Lung (tissue), 11 donors: ENCODE measurements at regions not wholly inside any gene's neighbourhood (a gene's known extent, or its start where the extent isn't known, plus 50 kb on each side); places are given as distances from the start of the nearest gene placed in this dataset.

Experiments
- ATAC-seq: fragments of 200-7000 bp; cut with Tn5 transposase; one replicate; pipeline ENCODE4 v1.9.1; 2020; ENCODE audit warnings: moderate number of reproducible peaks; ENCODE audit not compliant: insufficient read depth, low FRiP score
- DNase-seq, 3 donors: peaks; one replicate each; pipeline ENCODE4 v3.0.0-alpha.2; 2013 to 2017
- H3K27ac ChIP-seq, 2 donors: one replicate each; pipeline ENCODE4 v1.5.1; 2013; ENCODE audit warnings: mild to moderate bottlenecking in 2 of 2, moderate library complexity in 2 of 2, control low read depth in 1 of 2, inconsistent platforms in 1 of 2, low read depth in 1 of 2, low read length in 1 of 2
- H3K27me3 ChIP-seq, 3 donors: one replicate each; pipeline ENCODE4 v1.5.1; 2013; ENCODE audit warnings: low read length in 2 of 3; ENCODE audit not compliant: control insufficient read depth in 3 of 3, insufficient read depth in 3 of 3
- H3K36me3 ChIP-seq, 4 donors: one replicate each; pipeline ENCODE4 v1.5.1; 2013; ENCODE audit warnings: low read length in 4 of 4, mild to moderate bottlenecking in 1 of 4, moderate library complexity in 1 of 4; ENCODE audit not compliant: control insufficient read depth in 4 of 4, insufficient read depth in 4 of 4
- H3K4me1 ChIP-seq, 5 donors: one replicate each; pipeline ENCODE4 v1.5.1; 2013; ENCODE audit warnings: low read length in 5 of 5, mild to moderate bottlenecking in 2 of 5, moderate library complexity in 1 of 5; ENCODE audit not compliant: control insufficient read depth in 5 of 5, insufficient read depth in 5 of 5
- H3K4me3 ChIP-seq: one replicate; pipeline ENCODE4 v1.5.1; 2013; ENCODE audit warnings: mild to moderate bottlenecking, control low read depth, moderate library complexity
- H3K9ac ChIP-seq, 2 donors: one replicate each; pipeline ENCODE4 v1.5.1; 2013; ENCODE audit warnings: low read length in 2 of 2, control low read depth in 1 of 2; ENCODE audit not compliant: insufficient read depth in 1 of 2
- H3K9me3 ChIP-seq, 4 donors: one replicate each; pipeline ENCODE4 v1.5.1; 2013; ENCODE audit warnings: low read length in 3 of 4, mild to moderate bottlenecking in 1 of 4, moderate library complexity in 1 of 4; ENCODE audit not compliant: control insufficient read depth in 4 of 4, insufficient read depth in 3 of 4
- WGBS, 2 donors: extraction: QIAGEN DNeasy Blood & Tissue Kit; methylation state at CpG; one replicate each; pipeline ENCODE4 v1.1.7; 2013; 5-methylcytosine and 5-hydroxymethylcytosine counted together
- TF ChIP-seq, protein P1 (sequence below): IDR thresholded peaks from 2 replicates; pipeline ENCODE4 v1.5.1; 2012; ENCODE audit warnings: mild to moderate bottlenecking; ENCODE audit errors: control extremely low read depth, extremely low read depth
- donor health status: control.
- donor health status: control.
- donor health status: Bipolar disorder and iron deficiency.
- donor health status: healthy.
- donor health status: DM: yes; HTN: yes; CAD: no.

DNA sequence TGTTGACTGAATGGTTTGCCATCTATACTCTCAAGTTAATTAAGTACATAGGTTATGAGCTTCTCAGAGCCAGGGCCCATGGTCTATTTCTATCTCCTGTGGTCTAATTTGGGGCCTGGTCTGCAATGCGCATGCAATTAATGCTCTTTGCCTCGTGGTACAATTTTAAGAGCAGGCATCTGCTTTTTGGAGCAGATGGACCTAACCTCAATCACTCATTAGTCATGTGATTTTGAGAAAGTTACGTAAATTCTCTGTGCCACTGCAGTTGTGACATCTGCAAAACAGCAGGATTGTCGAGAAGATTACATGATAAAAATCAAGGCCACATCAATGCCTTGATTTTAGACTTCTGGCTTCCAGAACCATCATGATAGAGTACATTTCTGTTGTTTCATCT is 543.7 kb upstream of the ADAMTS9 start:
- Histone ChIP-seq H3K9ac (no peak overlapping the region), H3K36me3 (no peaks in the 10 kb centered on the region), H3K27me3 (no peaks in the 10 kb centered on the region), H3K9me3 (no peaks in the 10 kb centered on the region), H3K27ac (no peak overlapping the region), H3K4me3 (no peak overlapping the region), H3K4me1 (no peaks in the 10 kb centered on the region)
- DNase-seq (no peak), ATAC-seq (no peak)
- TF ChIP-seq, protein P1, sequence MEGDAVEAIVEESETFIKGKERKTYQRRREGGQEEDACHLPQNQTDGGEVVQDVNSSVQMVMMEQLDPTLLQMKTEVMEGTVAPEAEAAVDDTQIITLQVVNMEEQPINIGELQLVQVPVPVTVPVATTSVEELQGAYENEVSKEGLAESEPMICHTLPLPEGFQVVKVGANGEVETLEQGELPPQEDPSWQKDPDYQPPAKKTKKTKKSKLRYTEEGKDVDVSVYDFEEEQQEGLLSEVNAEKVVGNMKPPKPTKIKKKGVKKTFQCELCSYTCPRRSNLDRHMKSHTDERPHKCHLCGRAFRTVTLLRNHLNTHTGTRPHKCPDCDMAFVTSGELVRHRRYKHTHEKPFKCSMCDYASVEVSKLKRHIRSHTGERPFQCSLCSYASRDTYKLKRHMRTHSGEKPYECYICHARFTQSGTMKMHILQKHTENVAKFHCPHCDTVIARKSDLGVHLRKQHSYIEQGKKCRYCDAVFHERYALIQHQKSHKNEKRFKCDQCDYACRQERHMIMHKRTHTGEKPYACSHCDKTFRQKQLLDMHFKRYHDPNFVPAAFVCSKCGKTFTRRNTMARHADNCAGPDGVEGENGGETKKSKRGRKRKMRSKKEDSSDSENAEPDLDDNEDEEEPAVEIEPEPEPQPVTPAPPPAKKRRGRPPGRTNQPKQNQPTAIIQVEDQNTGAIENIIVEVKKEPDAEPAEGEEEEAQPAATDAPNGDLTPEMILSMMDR, result no peak
- 75 to 85% methylated on average over 4 of the region's 4 CpGs for WGBS, 2 donors

DNA sequence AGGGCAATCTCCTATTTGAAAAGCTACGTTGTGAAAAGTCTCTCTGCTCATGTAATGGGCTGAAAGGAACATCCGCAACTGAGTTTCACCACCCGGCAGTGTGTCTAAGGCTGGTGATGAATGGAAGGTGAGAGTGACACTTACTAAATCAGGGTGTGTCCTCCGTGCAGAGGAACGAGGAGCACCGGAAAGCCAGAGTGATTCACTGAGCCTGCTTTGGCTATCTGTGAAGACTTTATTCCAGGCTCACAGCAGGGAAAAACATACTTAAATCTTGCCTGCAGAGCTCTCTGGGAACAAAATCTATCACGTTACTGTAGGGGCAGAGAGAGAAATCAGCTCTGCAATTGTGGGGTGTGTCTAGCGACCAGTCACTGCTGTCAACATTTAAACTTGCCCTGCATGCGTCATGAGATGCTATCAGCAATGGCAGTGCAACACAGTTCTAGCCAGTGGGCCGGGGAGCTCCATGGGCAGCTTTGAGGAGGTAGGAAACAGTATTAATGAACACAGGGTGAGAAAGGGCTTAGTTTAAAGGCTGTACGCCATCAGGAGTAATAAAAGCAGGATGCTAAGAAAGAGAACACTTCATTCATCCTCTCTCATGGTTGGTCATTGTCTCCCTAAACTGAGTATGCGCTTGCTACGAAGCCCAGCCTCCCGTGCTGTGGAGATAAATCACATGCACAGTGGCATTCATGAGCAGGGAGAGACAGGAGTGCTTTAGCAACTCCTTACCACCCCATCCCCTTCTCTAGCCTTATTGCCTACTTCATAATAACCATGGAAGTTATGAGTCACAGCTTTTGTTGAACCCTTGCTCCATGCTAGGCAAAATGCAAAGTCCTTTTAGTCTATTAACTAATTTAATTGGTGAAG is 542.7 kb upstream of the ADAMTS9 start:
- H3K4me3 ChIP-seq, result no peak overlapping the region
- H3K9ac ChIP-seq, result no peak overlapping the region
- no peaks in the 10 kb centered on the region for H3K36me3 ChIP-seq
- H3K4me1 ChIP-seq, result peaks cover 0 to 4% (median 0%) of the 10 kb centered on the region in 5 donors
- H3K27me3 ChIP-seq, result no peaks in the 10 kb centered on the region
- no peaks in the 10 kb centered on the region for H3K9me3 ChIP-seq
- no peak for ATAC-seq
- no peak for DNase-seq
- whole genome bisulfite sequencing, 2 donors, result 81 to 88% methylated on average over 14 of the region's 14 CpGs
- TF ChIP-seq, protein P1, result no peak
- H3K27ac ChIP-seq, result no peak overlapping the region

DNA sequence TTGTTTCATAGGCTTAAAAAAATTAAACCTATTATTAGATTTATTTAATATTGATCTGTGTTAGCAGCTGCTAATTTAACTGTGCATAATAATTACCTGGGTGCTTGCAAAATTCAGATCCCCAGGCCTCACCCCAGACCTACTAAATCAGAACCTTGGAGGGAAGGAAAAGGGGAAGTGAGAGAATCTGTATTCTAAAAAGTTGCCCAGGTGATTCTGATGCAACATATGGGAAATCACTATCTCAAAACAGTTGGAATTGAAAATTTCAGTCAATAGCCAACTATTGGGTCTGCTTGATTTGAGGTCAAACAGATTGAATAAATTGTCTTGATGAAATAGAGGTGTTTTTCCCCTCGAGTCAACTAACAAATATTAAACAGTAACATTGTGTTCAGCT is 538.5 kb upstream of the ADAMTS9 start:
- TF ChIP-seq, protein P1, result no peak
- WGBS, 2 donors, result 50 to 65% methylated on average over 1 of the region's 1 CpG
- no peaks in the 10 kb centered on the region for H3K27me3 ChIP-seq
- peaks cover 0 to 5% (median 0%) of the 10 kb centered on the region in 5 donors for H3K4me1 ChIP-seq
- H3K36me3 ChIP-seq, result no peaks in the 10 kb centered on the region
- H3K9ac ChIP-seq, result no peak overlapping the region
- ATAC-seq (no peak), DNase-seq (no peak)
- H3K9me3 ChIP-seq, result no peaks in the 10 kb centered on the region
- no peak overlapping the region for H3K27ac ChIP-seq
- no peak overlapping the region for H3K4me3 ChIP-seq
